ENCODE measurements at regions not wholly inside any gene's neighbourhood (a gene's known extent, or its start where the extent isn't known, plus 50 kb on each side); places are given as distances from the start of the nearest gene placed in this dataset.

DNA sequence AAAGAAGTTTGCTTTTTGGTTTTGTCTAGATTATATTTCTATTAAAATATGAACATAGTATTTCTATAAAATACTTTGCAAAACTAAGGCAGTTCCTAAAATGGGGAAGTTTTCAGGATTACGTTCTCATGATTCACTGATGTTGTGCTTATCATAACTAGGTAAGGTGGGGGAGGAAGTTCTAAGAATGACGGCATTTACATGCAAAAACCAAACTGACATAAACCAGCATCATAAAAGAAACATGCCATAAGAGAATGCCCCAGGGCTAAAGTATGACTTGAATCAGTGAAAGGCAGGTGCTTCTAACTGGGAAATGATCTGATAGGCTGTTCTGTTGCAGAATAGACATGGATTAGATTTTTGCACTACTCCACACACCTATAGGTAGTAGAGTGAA is 204.7 kb upstream of the JADE1 start:
- TF ChIP-seq CTCF (IDR thresholded peaks at IDR 0.05; ENCODE audit: low read depth, low read length), result no peak
- H3K36me3 ChIP-seq, result no peaks in the 10 kb centered on the region
- peaks cover 12% of the 10 kb centered on the region for H3K27me3 ChIP-seq
- peak in 1 of 2 donors; percentile 20 for DNase-seq (ENCODE audit: low read depth in 1 of 2, low spot score in 1 of 2)
- H3K9me3 ChIP-seq (ENCODE audit: low read depth), result no peaks in the 10 kb centered on the region
- no peak overlapping the region for H3K4me3 ChIP-seq
- H3K4me1 ChIP-seq (ENCODE audit: low read depth), result no peaks in the 10 kb centered on the region
- H3K27ac ChIP-seq, result no peak overlapping the region

GRCh38 chr4:128604204-128604603 is 205.3 kb upstream of the JADE1 start:
- no peak for TF ChIP-seq CTCF (IDR thresholded peaks at IDR 0.05; ENCODE audit: low read depth, low read length)
- H3K4me1 ChIP-seq (ENCODE audit: low read depth), result no peaks in the 10 kb centered on the region
- H3K9me3 ChIP-seq (ENCODE audit: low read depth), result no peaks in the 10 kb centered on the region

DNA sequence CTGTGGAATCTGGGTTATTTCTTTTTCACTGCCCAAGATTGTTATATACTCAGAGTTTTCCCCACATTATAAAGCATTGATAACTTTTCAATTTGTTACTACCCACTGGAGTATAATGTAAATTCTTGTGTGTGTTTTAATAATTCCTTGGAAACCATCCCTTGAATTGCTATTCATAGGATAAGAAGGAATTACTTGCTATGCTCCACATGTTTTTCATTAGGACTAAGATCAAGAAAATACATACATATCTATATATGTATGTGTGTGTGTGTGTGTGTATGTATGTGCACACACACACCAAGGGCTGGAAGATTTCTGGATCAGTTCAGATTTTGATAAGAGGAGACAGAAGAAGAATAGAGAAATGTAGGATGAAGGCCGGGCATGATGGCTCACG is 206.4 kb upstream of the JADE1 start:
- H3K36me3 ChIP-seq, result no peaks in the 10 kb centered on the region
- H3K4me3 ChIP-seq, result no peak overlapping the region
- H3K27ac ChIP-seq, result no peak overlapping the region
- H3K27me3 ChIP-seq, result peaks cover 12% of the 10 kb centered on the region
- H3K9me3 ChIP-seq (ENCODE audit: low read depth), result no peaks in the 10 kb centered on the region
- no peak for TF ChIP-seq CTCF (IDR thresholded peaks at IDR 0.05; ENCODE audit: low read depth, low read length)
- H3K4me1 ChIP-seq (ENCODE audit: low read depth), result no peaks in the 10 kb centered on the region
- no peak for DNase-seq (ENCODE audit: low read depth in 1 of 2, low spot score in 1 of 2)

More at GRCh38 chr4:128604204-128604603, 205.3 kb upstream of the JADE1 start:
- Histone ChIP-seq H3K36me3 (no peaks in the 10 kb centered on the region), H3K27ac (no peak overlapping the region), H3K27me3 (peaks cover 12% of the 10 kb centered on the region), H3K4me3 (no peak overlapping the region)
- DNase-seq (ENCODE audit: low read depth in 1 of 2, low spot score in 1 of 2), result no peak

DNA sequence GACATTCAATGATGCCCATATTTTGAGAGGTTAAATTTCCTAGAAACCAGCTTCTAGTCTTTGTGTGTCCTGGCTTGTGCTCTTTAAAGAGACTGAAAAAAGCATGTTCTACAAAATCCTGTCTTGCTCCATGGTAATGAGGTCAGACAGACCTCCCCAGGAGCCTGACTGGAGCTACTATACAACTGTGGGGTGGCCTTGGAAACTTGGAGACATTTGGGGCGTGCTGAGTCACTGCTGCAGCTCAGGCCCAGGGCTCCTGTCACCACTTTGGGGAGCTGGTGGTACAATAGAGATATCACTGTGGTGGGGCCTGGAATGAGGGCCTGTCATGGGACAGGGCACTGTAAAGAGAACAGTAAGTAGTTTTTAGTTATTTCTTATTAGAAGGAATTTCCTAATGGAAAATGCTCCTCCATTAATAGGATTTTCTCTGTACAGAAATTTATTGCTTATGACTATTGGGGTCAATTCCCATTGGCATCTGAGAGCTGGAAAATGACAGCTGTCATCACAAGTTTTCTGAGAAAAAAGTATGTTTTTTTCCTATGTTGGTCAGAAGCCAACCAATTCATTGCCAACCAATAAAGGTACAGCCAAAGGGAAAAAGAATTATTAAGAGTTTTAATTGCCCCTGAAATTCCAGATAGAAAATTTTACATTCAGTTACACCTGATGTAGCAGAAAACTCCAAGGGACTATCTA is 207.4 kb upstream of the JADE1 start:
- H3K9me3 ChIP-seq (ENCODE audit: low read depth), result no peaks in the 10 kb centered on the region
- H3K36me3 ChIP-seq, result no peaks in the 10 kb centered on the region
- no peak overlapping the region for H3K4me3 ChIP-seq
- no peak overlapping the region for H3K27ac ChIP-seq
- H3K4me1 ChIP-seq (ENCODE audit: low read depth), result no peaks in the 10 kb centered on the region
- DNase-seq (ENCODE audit: low read depth in 1 of 2, low spot score in 1 of 2), result peak in 1 of 2 donors; percentile 85
- peaks cover 12% of the 10 kb centered on the region for H3K27me3 ChIP-seq
- TF ChIP-seq CTCF (IDR thresholded peaks at IDR 0.05; ENCODE audit: low read depth, low read length), result no peak

DNA sequence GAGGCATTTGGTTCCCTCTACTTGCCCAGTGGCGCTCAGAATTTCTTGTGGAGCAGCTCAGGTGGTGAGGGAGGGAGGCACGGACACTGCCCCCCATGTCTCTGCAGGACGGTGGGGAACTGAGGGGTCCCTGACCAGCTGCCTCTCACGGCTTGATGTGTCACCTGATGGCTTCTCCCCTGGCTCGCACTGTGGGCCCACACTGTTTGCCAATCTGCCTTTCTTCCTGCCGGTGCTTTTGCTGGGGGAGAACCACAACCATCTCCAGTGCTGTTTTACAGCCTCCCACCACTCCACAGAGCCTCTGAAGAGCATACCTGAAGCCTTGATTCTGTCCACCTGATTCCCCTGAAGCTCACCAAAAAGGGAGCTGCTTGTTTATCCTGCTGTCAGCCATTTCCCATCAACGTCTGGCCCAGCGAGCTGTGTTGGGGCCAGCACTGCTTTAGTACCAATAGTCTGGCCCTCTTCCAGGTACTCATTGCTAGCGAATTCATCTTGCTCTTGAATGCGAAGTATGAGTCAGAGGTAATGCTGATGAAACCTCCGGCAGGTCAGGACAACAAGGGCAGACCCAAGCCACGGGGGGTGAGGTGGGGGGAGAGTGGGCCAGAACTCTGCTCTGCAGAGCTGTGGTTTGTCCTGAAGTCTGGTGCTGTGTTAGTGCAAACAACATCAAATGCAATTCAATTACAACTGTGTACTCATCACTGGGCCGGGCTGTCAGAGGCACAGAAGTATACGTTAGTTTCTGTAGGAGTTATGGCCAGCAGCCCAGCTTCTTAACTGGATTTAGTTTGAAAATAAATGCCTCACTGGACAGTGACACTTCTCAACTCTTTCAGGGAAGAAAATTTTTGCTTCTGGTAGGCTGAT is 208.3 kb upstream of the JADE1 start:
- peaks cover 16% of the 10 kb centered on the region for H3K27me3 ChIP-seq
- TF ChIP-seq CTCF (IDR thresholded peaks at IDR 0.05; ENCODE audit: low read depth, low read length), result no peak
- no peaks in the 10 kb centered on the region for H3K36me3 ChIP-seq
- H3K9me3 ChIP-seq (ENCODE audit: low read depth), result no peaks in the 10 kb centered on the region
- no peak overlapping the region for H3K4me3 ChIP-seq
- no peak overlapping the region for H3K27ac ChIP-seq
- no peaks in the 10 kb centered on the region for H3K4me1 ChIP-seq (ENCODE audit: low read depth)
- peak in 1 of 2 donors; percentile 99 for DNase-seq (ENCODE audit: low read depth in 1 of 2, low spot score in 1 of 2)
